Endothelial cell of umbilical vein (primary cell): ENCODE measurements at regions not wholly inside any gene's neighbourhood (a gene's known extent, or its start where the extent isn't known, plus 50 kb on each side); places are given as distances from the start of the nearest gene placed in this dataset.

Experiments used
- BruUV-seq: library from RNA; stranded (reverse); fragments of 400-500 nt; replicated peaks from 2 replicates; lab custom pipeline; 2021; lab: Mats Ljungman, UMichigan
- CTCF ChIA-PET: fragments of 300-600, 350-600 bp; sonication (Branson Sonifier 250); formaldehyde crosslinking; loops from one replicate; lab custom pipeline; 2021; ENCODE audit warnings: antibody characterized with exemption, inconsistent platforms; lab: Charles Lee
- POLR2A ChIA-PET: fragments of 300-600, 350-600 bp; sonication (Branson Sonifier 250); formaldehyde crosslinking; loops from one replicate; lab custom pipeline; 2021; ENCODE audit warnings: antibody characterized with exemption, inconsistent platforms; lab: Charles Lee
- DNase-seq: peaks from one replicate; pipeline ENCODE4 v3.0.0-alpha.2; 2011; ENCODE audit warnings: low read depth, low spot score
- FAIRE-seq: peaks from 2 replicates; lab custom pipeline; 2011; peaks lifted over from hg19 to GRCh38; lab: Jason Lieb, UNC
- H2AFZ ChIP-seq: 2 replicates; pipeline ENCODE4 v1.6.0; 2012; ENCODE audit warnings: low read depth, low read length, control low read depth, inconsistent platforms
- H3K27ac ChIP-seq: 2 replicates; pipeline ENCODE4 v1.5.1; 2011; ENCODE audit warnings: low read depth, mild to moderate bottlenecking, control low read depth, low read length, moderate library complexity; ENCODE audit not compliant: insufficient read depth
- H3K27me3 ChIP-seq, 2 experiments: 2 replicates each; pipeline versions ENCODE4 v1.6.0 to v1.6.1; 2011; ENCODE audit warnings: low read length in 2 of 2, mixed read lengths in 1 of 2; ENCODE audit not compliant: control insufficient read depth in 2 of 2, insufficient read depth in 2 of 2
- H3K36me3 ChIP-seq, 2 experiments: 2 replicates in 1 of 2; 3 replicates in 1 of 2; pipeline ENCODE4 v1.5.1; 2011; ENCODE audit warnings: low read length in 2 of 2, mild to moderate bottlenecking in 1 of 2, moderate library complexity in 1 of 2; ENCODE audit not compliant: control insufficient read depth in 2 of 2, insufficient read depth in 2 of 2; ENCODE audit errors: extremely low read depth in 1 of 2
- H3K4me1 ChIP-seq: 3 replicates; pipeline ENCODE4 v1.5.1; 2011; ENCODE audit warnings: mild to moderate bottlenecking, low read length; ENCODE audit not compliant: control insufficient read depth, insufficient read depth; ENCODE audit errors: extremely low read depth
- H3K4me2 ChIP-seq: 2 replicates; pipeline ENCODE4 v1.6.1; 2011; ENCODE audit warnings: low read length, control low read depth, mixed read lengths; ENCODE audit not compliant: insufficient read depth
- H3K4me3 ChIP-seq, 3 experiments: fragments of 200-600 bp in 1 of 3; sonication (generic), shearing (Covaris generic) in 1 of 3; replicated peaks in 1 of 3; 2 replicates each; pipeline ENCODE4 v1.5.1; 2011 to 2016; ENCODE audit warnings: control low read depth in 3 of 3, low read length in 3 of 3, mild to moderate bottlenecking in 2 of 3, inconsistent platforms in 1 of 3, low read depth in 1 of 3, moderate library complexity in 1 of 3; ENCODE audit not compliant: insufficient read depth in 1 of 3
- H3K79me2 ChIP-seq: 2 replicates; pipeline ENCODE4 v1.6.0; 2012; ENCODE audit warnings: low read length, inconsistent platforms; ENCODE audit not compliant: control insufficient read depth, insufficient read depth
- H3K9ac ChIP-seq: replicated peaks from 2 replicates; pipeline ENCODE3; 2011; ENCODE audit warnings: low read length, control low read depth; ENCODE audit not compliant: insufficient read depth; ENCODE audit errors: extremely low read depth
- H3K9me1 ChIP-seq: replicated peaks from 3 replicates; pipeline ENCODE4 v1.6.0; 2011; ENCODE audit warnings: mild to moderate bottlenecking, low read length; ENCODE audit not compliant: control insufficient read depth, insufficient read depth; ENCODE audit errors: extremely low read depth
- H3K9me3 ChIP-seq: replicated peaks from 2 replicates; pipeline ENCODE4 v1.5.1; 2012; ENCODE audit warnings: low read length, inconsistent platforms; ENCODE audit not compliant: control insufficient read depth, insufficient read depth
- H4K20me1 ChIP-seq: replicated peaks from 2 replicates; pipeline ENCODE3; 2011; ENCODE audit warnings: mild to moderate bottlenecking, low read length; ENCODE audit not compliant: control insufficient read depth, insufficient read depth; ENCODE audit errors: extremely low read depth
- EZH2 ChIP-seq: IDR thresholded peaks from 2 replicates; pipeline ENCODE4 v1.6.1; 2012; ENCODE audit warnings: borderline replicate concordance, low read depth, mild to moderate bottlenecking, moderate library complexity, low read length, inconsistent platforms; ENCODE audit not compliant: severe bottlenecking
- GATA2 ChIP-seq: IDR thresholded peaks from 2 replicates; pipeline ENCODE4 v1.7.0; 2011; ENCODE audit warnings: low read depth, mild to moderate bottlenecking, moderate library complexity, mixed read lengths, low read length; ENCODE audit not compliant: insufficient read length, insufficient read depth
- JUN ChIP-seq: IDR thresholded peaks from 2 replicates; pipeline ENCODE4 v1.6.1; 2011; ENCODE audit warnings: borderline replicate concordance, low read depth; ENCODE audit not compliant: insufficient read length, insufficient read depth
- POLR2A ChIP-seq: IDR thresholded peaks from 2 replicates; pipeline ENCODE4 v1.6.1; 2012; ENCODE audit warnings: low read depth, mild to moderate bottlenecking, control low read depth, low read length
- POLR2AphosphoS5 ChIP-seq: IDR thresholded peaks from 2 replicates; pipeline ENCODE4 v1.6.1; 2012; ENCODE audit warnings: low read depth, mild to moderate bottlenecking, control low read depth, low read length, moderate library complexity; ENCODE audit not compliant: insufficient read depth
- dilution Hi-C: fragments of 300-500 bp; cut with MboI; formaldehyde crosslinking; loops from one replicate; pipeline ENCODE4 v1.15.0; 2019; ENCODE audit warnings: low sequenced_read_pairs; ENCODE audit not compliant: extremely low pct_ligation_motif_present
- intact Hi-C: fragments of 100-400 bp; cut with micrococcal nuclease; formaldehyde crosslinking; loops from one replicate; pipeline ENCODE4 v1.10.0; 2022
- TF ChIP-seq, protein P1 (sequence below): IDR thresholded peaks from 2 replicates; pipeline ENCODE4 v1.6.1; 2011; ENCODE audit not compliant: insufficient read depth, insufficient read length
- TF ChIP-seq, protein P2 (sequence below), 2 donors: IDR thresholded peaks; 1 replicate in 1 of 2; 2 replicates in 1 of 2; pipeline ENCODE4 v1.5.1; 2011; ENCODE audit warnings: low read length in 2 of 2, mild to moderate bottlenecking in 2 of 2, moderate library complexity in 2 of 2, control low read depth in 1 of 2, inconsistent platforms in 1 of 2, low read depth in 1 of 2; ENCODE audit not compliant: insufficient read depth in 1 of 2; ENCODE audit errors: extremely low read depth in 1 of 2

DNA sequence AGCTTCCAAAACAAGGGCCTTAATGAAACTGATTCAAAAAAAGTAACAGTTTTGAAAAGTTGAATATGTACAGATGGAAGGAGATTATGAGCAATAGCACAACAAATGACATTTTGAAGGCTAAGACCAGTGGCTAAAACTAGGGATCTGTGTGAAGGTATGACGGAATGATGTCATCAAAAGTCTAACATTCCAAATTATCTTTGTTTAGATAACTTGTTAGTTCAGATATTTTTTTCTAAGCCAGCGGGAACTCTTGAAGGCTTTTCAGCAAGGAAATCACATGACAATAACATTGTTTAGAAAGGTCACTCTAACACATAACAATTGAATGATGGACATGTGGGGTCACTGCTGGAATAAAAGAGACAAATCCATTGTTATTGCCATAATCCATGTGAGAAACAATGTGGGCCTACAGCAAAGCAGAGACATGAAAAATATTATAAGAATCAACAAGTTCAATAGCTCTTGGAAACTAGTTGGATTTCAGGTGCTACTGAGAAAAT, 260.5 kb downstream of the CASP12 start:
- H3K9me3 ChIP-seq, result no peaks in the 10 kb centered on the region
- H3K27me3 ChIP-seq, result no peaks in the 10 kb centered on the region
- peak; percentile 41 for DNase-seq
- no peak for TF ChIP-seq EZH2
- no peak for TF ChIP-seq POLR2AphosphoS5
- TF ChIP-seq, protein P1, sequence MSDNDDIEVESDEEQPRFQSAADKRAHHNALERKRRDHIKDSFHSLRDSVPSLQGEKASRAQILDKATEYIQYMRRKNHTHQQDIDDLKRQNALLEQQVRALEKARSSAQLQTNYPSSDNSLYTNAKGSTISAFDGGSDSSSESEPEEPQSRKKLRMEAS, result no peak
- TF ChIP-seq GATA2, result no peak
- TF ChIP-seq, protein P2, sequence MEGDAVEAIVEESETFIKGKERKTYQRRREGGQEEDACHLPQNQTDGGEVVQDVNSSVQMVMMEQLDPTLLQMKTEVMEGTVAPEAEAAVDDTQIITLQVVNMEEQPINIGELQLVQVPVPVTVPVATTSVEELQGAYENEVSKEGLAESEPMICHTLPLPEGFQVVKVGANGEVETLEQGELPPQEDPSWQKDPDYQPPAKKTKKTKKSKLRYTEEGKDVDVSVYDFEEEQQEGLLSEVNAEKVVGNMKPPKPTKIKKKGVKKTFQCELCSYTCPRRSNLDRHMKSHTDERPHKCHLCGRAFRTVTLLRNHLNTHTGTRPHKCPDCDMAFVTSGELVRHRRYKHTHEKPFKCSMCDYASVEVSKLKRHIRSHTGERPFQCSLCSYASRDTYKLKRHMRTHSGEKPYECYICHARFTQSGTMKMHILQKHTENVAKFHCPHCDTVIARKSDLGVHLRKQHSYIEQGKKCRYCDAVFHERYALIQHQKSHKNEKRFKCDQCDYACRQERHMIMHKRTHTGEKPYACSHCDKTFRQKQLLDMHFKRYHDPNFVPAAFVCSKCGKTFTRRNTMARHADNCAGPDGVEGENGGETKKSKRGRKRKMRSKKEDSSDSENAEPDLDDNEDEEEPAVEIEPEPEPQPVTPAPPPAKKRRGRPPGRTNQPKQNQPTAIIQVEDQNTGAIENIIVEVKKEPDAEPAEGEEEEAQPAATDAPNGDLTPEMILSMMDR (IDR thresholded peaks at IDR 0.05; ENCODE audit: extremely low read depth in 1 of 2, insufficient read depth in 1 of 2, low read depth in 1 of 2, low read length in 2 of 2), result no peak
- TF ChIP-seq POLR2A, result no peak
- TF ChIP-seq JUN, result no peak
- no peak overlapping the region for H3K27ac ChIP-seq
- H3K4me1 ChIP-seq, result no peaks in the 10 kb centered on the region
- no peaks in the 10 kb centered on the region for H3K9me1 ChIP-seq
- H3K4me2 ChIP-seq, result no peak overlapping the region
- dilution Hi-C loops (no loop called here), intact Hi-C loops (no loop called here)
- no TSS peak for BruUV-seq
- no peaks in the 10 kb centered on the region for H3K79me2 ChIP-seq
- ChIA-PET CTCF (interaction anchor here (1.5 kb wide), 1 partner anchor 10 kb away, joined by 5 read pairs; no protein-coding TSS in a partner anchor), POLR2A (no interaction called here)
- H3K4me3 ChIP-seq, result no peak overlapping the region
- H2AFZ ChIP-seq, result no peak overlapping the region
- H3K36me3 ChIP-seq, result no peaks in the 10 kb centered on the region
- FAIRE-seq, result no peak
- no peaks in the 10 kb centered on the region for H4K20me1 ChIP-seq
- H3K9ac ChIP-seq, result no peak overlapping the region
